Uterus (tissue), 2 donors: ENCODE measurements at regions not wholly inside any gene's neighbourhood (a gene's known extent, or its start where the extent isn't known, plus 50 kb on each side); places are given as distances from the start of the nearest gene placed in this dataset.

ENCODE experiments used
- POLR2A ChIP-seq, 2 donors: fragments of 450-650 bp; IDR thresholded peaks; one replicate each; pipeline ENCODE4 v1.6.1; 2016; ENCODE audit warnings: antibody characterized with exemption in 2 of 2, mild to moderate bottlenecking in 1 of 2, moderate library complexity in 1 of 2
- TF ChIP-seq, protein P1 (sequence below), 4 experiments: fragments of 200-600 bp in 2 of 4; fragments of 450-650 bp in 2 of 4; sonication (generic) in 2 of 4; IDR thresholded peaks; one replicate each; pipeline ENCODE4 v1.5.1; 2016 to 2019; ENCODE audit warnings: antibody characterized with exemption in 4 of 4, mild to moderate bottlenecking in 2 of 4, moderate library complexity in 1 of 4

DNA sequence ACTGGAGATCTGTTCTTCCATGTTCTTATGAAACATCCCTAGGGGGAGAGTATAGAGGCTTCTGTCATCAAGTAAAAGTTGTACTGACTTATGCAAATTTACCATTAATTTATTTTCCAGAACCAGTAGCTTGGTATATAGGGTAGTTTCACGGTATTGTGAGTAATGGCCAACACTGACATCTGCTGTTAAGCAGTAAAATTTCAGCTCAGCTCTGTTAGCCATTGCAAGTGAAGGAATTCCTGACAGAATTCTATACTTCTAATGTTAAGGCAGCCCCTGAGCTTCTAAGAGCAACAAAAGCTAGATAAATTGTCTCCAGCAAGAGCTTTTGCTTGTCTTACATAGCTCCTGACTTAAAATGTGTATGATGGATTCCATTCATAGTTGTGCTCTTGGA, 613.5 kb upstream of the C16orf82 start:
- TF ChIP-seq, protein P1, sequence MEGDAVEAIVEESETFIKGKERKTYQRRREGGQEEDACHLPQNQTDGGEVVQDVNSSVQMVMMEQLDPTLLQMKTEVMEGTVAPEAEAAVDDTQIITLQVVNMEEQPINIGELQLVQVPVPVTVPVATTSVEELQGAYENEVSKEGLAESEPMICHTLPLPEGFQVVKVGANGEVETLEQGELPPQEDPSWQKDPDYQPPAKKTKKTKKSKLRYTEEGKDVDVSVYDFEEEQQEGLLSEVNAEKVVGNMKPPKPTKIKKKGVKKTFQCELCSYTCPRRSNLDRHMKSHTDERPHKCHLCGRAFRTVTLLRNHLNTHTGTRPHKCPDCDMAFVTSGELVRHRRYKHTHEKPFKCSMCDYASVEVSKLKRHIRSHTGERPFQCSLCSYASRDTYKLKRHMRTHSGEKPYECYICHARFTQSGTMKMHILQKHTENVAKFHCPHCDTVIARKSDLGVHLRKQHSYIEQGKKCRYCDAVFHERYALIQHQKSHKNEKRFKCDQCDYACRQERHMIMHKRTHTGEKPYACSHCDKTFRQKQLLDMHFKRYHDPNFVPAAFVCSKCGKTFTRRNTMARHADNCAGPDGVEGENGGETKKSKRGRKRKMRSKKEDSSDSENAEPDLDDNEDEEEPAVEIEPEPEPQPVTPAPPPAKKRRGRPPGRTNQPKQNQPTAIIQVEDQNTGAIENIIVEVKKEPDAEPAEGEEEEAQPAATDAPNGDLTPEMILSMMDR (IDR thresholded peaks at IDR 0.05): no peak
- TF ChIP-seq POLR2A (IDR thresholded peaks at IDR 0.05): no peak
